ENCODE measurements at regions not wholly inside any gene's neighbourhood (a gene's known extent, or its start where the extent isn't known, plus 50 kb on each side); places are given as distances from the start of the nearest gene placed in this dataset.

DNA sequence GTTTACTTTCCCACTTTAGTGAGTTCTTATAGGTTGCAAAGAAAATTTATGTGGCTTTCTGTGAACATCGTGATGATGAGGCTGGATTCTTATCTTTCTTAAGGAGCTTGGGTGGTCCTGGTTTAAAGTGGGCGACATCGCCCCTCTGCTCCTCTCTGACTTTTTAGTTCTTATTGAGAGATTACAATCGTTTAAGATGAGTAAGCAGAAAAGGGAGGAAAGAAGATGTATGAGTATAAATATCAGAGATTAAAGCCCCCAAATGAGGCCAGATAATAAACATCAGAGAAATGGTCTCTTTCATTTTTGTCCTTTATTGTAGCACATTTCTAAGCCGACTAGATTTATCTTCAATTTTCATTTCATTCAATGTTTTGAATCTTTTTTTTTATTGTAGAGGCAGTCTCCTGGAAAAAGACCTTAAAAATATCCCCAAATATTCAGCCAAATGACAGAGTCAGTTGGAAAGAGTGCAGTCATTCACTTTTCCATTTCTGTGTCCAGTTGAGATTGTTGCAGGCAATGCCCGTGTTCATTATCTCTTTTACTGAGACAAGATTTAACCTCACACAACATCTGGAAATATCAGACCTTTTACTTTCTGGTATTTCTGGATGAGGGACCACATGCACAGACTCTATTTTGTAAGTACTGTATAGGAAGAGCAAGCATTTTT is 62.0 kb upstream of the PDE7B start:
- TF ChIP-seq, protein P1, sequence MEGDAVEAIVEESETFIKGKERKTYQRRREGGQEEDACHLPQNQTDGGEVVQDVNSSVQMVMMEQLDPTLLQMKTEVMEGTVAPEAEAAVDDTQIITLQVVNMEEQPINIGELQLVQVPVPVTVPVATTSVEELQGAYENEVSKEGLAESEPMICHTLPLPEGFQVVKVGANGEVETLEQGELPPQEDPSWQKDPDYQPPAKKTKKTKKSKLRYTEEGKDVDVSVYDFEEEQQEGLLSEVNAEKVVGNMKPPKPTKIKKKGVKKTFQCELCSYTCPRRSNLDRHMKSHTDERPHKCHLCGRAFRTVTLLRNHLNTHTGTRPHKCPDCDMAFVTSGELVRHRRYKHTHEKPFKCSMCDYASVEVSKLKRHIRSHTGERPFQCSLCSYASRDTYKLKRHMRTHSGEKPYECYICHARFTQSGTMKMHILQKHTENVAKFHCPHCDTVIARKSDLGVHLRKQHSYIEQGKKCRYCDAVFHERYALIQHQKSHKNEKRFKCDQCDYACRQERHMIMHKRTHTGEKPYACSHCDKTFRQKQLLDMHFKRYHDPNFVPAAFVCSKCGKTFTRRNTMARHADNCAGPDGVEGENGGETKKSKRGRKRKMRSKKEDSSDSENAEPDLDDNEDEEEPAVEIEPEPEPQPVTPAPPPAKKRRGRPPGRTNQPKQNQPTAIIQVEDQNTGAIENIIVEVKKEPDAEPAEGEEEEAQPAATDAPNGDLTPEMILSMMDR (conservative IDR thresholded peaks at IDR 0.05; ENCODE audit: low read depth in 2 of 2), result no peak
- TF ChIP-seq, protein P2, sequence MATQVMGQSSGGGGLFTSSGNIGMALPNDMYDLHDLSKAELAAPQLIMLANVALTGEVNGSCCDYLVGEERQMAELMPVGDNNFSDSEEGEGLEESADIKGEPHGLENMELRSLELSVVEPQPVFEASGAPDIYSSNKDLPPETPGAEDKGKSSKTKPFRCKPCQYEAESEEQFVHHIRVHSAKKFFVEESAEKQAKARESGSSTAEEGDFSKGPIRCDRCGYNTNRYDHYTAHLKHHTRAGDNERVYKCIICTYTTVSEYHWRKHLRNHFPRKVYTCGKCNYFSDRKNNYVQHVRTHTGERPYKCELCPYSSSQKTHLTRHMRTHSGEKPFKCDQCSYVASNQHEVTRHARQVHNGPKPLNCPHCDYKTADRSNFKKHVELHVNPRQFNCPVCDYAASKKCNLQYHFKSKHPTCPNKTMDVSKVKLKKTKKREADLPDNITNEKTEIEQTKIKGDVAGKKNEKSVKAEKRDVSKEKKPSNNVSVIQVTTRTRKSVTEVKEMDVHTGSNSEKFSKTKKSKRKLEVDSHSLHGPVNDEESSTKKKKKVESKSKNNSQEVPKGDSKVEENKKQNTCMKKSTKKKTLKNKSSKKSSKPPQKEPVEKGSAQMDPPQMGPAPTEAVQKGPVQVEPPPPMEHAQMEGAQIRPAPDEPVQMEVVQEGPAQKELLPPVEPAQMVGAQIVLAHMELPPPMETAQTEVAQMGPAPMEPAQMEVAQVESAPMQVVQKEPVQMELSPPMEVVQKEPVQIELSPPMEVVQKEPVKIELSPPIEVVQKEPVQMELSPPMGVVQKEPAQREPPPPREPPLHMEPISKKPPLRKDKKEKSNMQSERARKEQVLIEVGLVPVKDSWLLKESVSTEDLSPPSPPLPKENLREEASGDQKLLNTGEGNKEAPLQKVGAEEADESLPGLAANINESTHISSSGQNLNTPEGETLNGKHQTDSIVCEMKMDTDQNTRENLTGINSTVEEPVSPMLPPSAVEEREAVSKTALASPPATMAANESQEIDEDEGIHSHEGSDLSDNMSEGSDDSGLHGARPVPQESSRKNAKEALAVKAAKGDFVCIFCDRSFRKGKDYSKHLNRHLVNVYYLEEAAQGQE (IDR thresholded peaks at IDR 0.05; ENCODE audit: unreplicated experiment), result no peak
- TF ChIP-seq EZH2phosphoT487 (IDR thresholded peaks at IDR 0.05; ENCODE audit: unreplicated experiment) (no peak), EZH2 (IDR thresholded peaks at IDR 0.05; ENCODE audit: low read depth, unreplicated experiment) (no peak), POLR2AphosphoS5 (IDR thresholded peaks at IDR 0.05; ENCODE audit: low read depth) (no peak), JUNB (IDR thresholded peaks at IDR 0.05; ENCODE audit: unreplicated experiment) (no peak), ZNF331 (CRISPR knock-in tag; IDR thresholded peaks at IDR 0.05; ENCODE audit: low read depth) (no peak), CREB1 (CRISPR knock-in tag; IDR thresholded peaks at IDR 0.05; ENCODE audit: low read depth) (no peak), STAT1 (IDR thresholded peaks at IDR 0.05; ENCODE audit: unreplicated experiment) (no peak), NANOG (IDR thresholded peaks at IDR 0.05; ENCODE audit: borderline replicate concordance) (no peak)
- TF ChIP-seq, protein P3, sequence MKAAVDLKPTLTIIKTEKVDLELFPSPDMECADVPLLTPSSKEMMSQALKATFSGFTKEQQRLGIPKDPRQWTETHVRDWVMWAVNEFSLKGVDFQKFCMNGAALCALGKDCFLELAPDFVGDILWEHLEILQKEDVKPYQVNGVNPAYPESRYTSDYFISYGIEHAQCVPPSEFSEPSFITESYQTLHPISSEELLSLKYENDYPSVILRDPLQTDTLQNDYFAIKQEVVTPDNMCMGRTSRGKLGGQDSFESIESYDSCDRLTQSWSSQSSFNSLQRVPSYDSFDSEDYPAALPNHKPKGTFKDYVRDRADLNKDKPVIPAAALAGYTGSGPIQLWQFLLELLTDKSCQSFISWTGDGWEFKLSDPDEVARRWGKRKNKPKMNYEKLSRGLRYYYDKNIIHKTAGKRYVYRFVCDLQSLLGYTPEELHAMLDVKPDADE (IDR thresholded peaks at IDR 0.05), result no peak
- TF ChIP-seq, protein P4, sequence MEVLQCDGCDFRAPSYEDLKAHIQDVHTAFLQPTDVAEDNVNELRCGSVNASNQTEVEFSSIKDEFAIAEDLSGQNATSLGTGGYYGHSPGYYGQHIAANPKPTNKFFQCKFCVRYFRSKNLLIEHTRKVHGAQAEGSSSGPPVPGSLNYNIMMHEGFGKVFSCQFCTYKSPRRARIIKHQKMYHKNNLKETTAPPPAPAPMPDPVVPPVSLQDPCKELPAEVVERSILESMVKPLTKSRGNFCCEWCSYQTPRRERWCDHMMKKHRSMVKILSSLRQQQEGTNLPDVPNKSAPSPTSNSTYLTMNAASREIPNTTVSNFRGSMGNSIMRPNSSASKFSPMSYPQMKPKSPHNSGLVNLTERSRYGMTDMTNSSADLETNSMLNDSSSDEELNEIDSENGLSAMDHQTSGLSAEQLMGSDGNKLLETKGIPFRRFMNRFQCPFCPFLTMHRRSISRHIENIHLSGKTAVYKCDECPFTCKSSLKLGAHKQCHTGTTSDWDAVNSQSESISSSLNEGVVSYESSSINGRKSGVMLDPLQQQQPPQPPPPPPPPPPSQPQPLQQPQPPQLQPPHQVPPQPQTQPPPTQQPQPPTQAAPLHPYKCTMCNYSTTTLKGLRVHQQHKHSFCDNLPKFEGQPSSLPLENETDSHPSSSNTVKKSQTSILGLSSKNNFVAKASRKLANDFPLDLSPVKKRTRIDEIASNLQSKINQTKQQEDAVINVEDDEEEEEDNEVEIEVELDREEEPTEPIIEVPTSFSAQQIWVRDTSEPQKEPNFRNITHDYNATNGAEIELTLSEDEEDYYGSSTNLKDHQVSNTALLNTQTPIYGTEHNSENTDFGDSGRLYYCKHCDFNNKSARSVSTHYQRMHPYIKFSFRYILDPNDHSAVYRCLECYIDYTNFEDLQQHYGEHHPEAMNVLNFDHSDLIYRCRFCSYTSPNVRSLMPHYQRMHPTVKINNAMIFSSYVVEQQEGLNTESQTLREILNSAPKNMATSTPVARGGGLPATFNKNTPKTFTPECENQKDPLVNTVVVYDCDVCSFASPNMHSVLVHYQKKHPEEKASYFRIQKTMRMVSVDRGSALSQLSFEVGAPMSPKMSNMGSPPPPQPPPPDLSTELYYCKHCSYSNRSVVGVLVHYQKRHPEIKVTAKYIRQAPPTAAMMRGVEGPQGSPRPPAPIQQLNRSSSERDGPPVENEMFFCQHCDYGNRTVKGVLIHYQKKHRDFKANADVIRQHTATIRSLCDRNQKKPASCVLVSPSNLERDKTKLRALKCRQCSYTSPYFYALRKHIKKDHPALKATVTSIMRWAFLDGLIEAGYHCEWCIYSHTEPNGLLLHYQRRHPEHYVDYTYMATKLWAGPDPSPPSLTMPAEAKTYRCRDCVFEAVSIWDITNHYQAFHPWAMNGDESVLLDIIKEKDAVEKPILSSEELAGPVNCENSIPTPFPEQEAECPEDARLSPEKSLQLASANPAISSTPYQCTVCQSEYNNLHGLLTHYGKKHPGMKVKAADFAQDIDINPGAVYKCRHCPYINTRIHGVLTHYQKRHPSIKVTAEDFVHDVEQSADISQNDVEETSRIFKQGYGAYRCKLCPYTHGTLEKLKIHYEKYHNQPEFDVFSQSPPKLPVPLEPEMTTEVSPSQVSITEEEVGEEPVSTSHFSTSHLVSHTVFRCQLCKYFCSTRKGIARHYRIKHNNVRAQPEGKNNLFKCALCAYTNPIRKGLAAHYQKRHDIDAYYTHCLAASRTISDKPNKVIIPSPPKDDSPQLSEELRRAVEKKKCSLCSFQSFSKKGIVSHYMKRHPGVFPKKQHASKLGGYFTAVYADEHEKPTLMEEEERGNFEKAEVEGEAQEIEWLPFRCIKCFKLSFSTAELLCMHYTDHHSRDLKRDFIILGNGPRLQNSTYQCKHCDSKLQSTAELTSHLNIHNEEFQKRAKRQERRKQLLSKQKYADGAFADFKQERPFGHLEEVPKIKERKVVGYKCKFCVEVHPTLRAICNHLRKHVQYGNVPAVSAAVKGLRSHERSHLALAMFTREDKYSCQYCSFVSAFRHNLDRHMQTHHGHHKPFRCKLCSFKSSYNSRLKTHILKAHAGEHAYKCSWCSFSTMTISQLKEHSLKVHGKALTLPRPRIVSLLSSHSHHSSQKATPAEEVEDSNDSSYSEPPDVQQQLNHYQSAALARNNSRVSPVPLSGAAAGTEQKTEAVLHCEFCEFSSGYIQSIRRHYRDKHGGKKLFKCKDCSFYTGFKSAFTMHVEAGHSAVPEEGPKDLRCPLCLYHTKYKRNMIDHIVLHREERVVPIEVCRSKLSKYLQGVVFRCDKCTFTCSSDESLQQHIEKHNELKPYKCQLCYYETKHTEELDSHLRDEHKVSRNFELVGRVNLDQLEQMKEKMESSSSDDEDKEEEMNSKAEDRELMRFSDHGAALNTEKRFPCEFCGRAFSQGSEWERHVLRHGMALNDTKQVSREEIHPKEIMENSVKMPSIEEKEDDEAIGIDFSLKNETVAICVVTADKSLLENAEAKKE (CRISPR knock-in tag; IDR thresholded peaks at IDR 0.05), result no peak

All from GM23338 (cell line).